Endothelial cell of umbilical vein (primary cell): ENCODE measurements at regions not wholly inside any gene's neighbourhood (a gene's known extent, or its start where the extent isn't known, plus 50 kb on each side); places are given as distances from the start of the nearest gene placed in this dataset.

Experiments used
- BruUV-seq: library from RNA; stranded (reverse); fragments of 400-500 nt; replicated peaks from 2 replicates; lab custom pipeline; 2021; lab: Mats Ljungman, UMichigan
- CTCF ChIA-PET: fragments of 300-600, 350-600 bp; sonication (Branson Sonifier 250); formaldehyde crosslinking; loops from one replicate; lab custom pipeline; 2021; ENCODE audit warnings: antibody characterized with exemption, inconsistent platforms; lab: Charles Lee
- POLR2A ChIA-PET: fragments of 300-600, 350-600 bp; sonication (Branson Sonifier 250); formaldehyde crosslinking; loops from one replicate; lab custom pipeline; 2021; ENCODE audit warnings: antibody characterized with exemption, inconsistent platforms; lab: Charles Lee
- DNase-seq: peaks from one replicate; pipeline ENCODE4 v3.0.0-alpha.2; 2011; ENCODE audit warnings: low read depth, low spot score
- FAIRE-seq: peaks from 2 replicates; lab custom pipeline; 2011; peaks lifted over from hg19 to GRCh38; lab: Jason Lieb, UNC
- H2AFZ ChIP-seq: 2 replicates; pipeline ENCODE4 v1.6.0; 2012; ENCODE audit warnings: low read depth, low read length, control low read depth, inconsistent platforms
- H3K27ac ChIP-seq: 2 replicates; pipeline ENCODE4 v1.5.1; 2011; ENCODE audit warnings: low read depth, mild to moderate bottlenecking, control low read depth, low read length, moderate library complexity; ENCODE audit not compliant: insufficient read depth
- H3K27me3 ChIP-seq, 2 experiments: 2 replicates each; pipeline versions ENCODE4 v1.6.0 to v1.6.1; 2011; ENCODE audit warnings: low read length in 2 of 2, mixed read lengths in 1 of 2; ENCODE audit not compliant: control insufficient read depth in 2 of 2, insufficient read depth in 2 of 2
- H3K36me3 ChIP-seq, 2 experiments: 2 replicates in 1 of 2; 3 replicates in 1 of 2; pipeline ENCODE4 v1.5.1; 2011; ENCODE audit warnings: low read length in 2 of 2, mild to moderate bottlenecking in 1 of 2, moderate library complexity in 1 of 2; ENCODE audit not compliant: control insufficient read depth in 2 of 2, insufficient read depth in 2 of 2; ENCODE audit errors: extremely low read depth in 1 of 2
- H3K4me1 ChIP-seq: 3 replicates; pipeline ENCODE4 v1.5.1; 2011; ENCODE audit warnings: mild to moderate bottlenecking, low read length; ENCODE audit not compliant: control insufficient read depth, insufficient read depth; ENCODE audit errors: extremely low read depth
- H3K4me2 ChIP-seq: 2 replicates; pipeline ENCODE4 v1.6.1; 2011; ENCODE audit warnings: low read length, control low read depth, mixed read lengths; ENCODE audit not compliant: insufficient read depth
- H3K4me3 ChIP-seq, 3 experiments: fragments of 200-600 bp in 1 of 3; sonication (generic), shearing (Covaris generic) in 1 of 3; replicated peaks in 1 of 3; 2 replicates each; pipeline ENCODE4 v1.5.1; 2011 to 2016; ENCODE audit warnings: control low read depth in 3 of 3, low read length in 3 of 3, mild to moderate bottlenecking in 2 of 3, inconsistent platforms in 1 of 3, low read depth in 1 of 3, moderate library complexity in 1 of 3; ENCODE audit not compliant: insufficient read depth in 1 of 3
- H3K79me2 ChIP-seq: 2 replicates; pipeline ENCODE4 v1.6.0; 2012; ENCODE audit warnings: low read length, inconsistent platforms; ENCODE audit not compliant: control insufficient read depth, insufficient read depth
- H3K9ac ChIP-seq: replicated peaks from 2 replicates; pipeline ENCODE3; 2011; ENCODE audit warnings: low read length, control low read depth; ENCODE audit not compliant: insufficient read depth; ENCODE audit errors: extremely low read depth
- H3K9me1 ChIP-seq: replicated peaks from 3 replicates; pipeline ENCODE4 v1.6.0; 2011; ENCODE audit warnings: mild to moderate bottlenecking, low read length; ENCODE audit not compliant: control insufficient read depth, insufficient read depth; ENCODE audit errors: extremely low read depth
- H3K9me3 ChIP-seq: replicated peaks from 2 replicates; pipeline ENCODE4 v1.5.1; 2012; ENCODE audit warnings: low read length, inconsistent platforms; ENCODE audit not compliant: control insufficient read depth, insufficient read depth
- H4K20me1 ChIP-seq: replicated peaks from 2 replicates; pipeline ENCODE3; 2011; ENCODE audit warnings: mild to moderate bottlenecking, low read length; ENCODE audit not compliant: control insufficient read depth, insufficient read depth; ENCODE audit errors: extremely low read depth
- EZH2 ChIP-seq: IDR thresholded peaks from 2 replicates; pipeline ENCODE4 v1.6.1; 2012; ENCODE audit warnings: borderline replicate concordance, low read depth, mild to moderate bottlenecking, moderate library complexity, low read length, inconsistent platforms; ENCODE audit not compliant: severe bottlenecking
- FOS ChIP-seq: IDR thresholded peaks from 2 replicates; pipeline ENCODE4 v1.6.1; 2011; ENCODE audit warnings: mild to moderate bottlenecking, low read length, moderate library complexity, borderline replicate concordance; ENCODE audit not compliant: insufficient read depth
- GATA2 ChIP-seq: IDR thresholded peaks from 2 replicates; pipeline ENCODE4 v1.7.0; 2011; ENCODE audit warnings: low read depth, mild to moderate bottlenecking, moderate library complexity, mixed read lengths, low read length; ENCODE audit not compliant: insufficient read length, insufficient read depth
- JUN ChIP-seq: IDR thresholded peaks from 2 replicates; pipeline ENCODE4 v1.6.1; 2011; ENCODE audit warnings: borderline replicate concordance, low read depth; ENCODE audit not compliant: insufficient read length, insufficient read depth
- MYC ChIP-seq: IDR thresholded peaks from one replicate; pipeline ENCODE4 v1.6.1; 2011; ENCODE audit warnings: mild to moderate bottlenecking, low read depth, low read length
- POLR2A ChIP-seq: IDR thresholded peaks from 2 replicates; pipeline ENCODE4 v1.6.1; 2012; ENCODE audit warnings: low read depth, mild to moderate bottlenecking, control low read depth, low read length
- POLR2AphosphoS5 ChIP-seq: IDR thresholded peaks from 2 replicates; pipeline ENCODE4 v1.6.1; 2012; ENCODE audit warnings: low read depth, mild to moderate bottlenecking, control low read depth, low read length, moderate library complexity; ENCODE audit not compliant: insufficient read depth
- dilution Hi-C: fragments of 300-500 bp; cut with MboI; formaldehyde crosslinking; loops from one replicate; pipeline ENCODE4 v1.15.0; 2019; ENCODE audit warnings: low sequenced_read_pairs; ENCODE audit not compliant: extremely low pct_ligation_motif_present
- intact Hi-C: fragments of 100-400 bp; cut with micrococcal nuclease; formaldehyde crosslinking; loops from one replicate; pipeline ENCODE4 v1.10.0; 2022
- TF ChIP-seq, protein P1 (sequence below), 2 donors: IDR thresholded peaks; 1 replicate in 1 of 2; 2 replicates in 1 of 2; pipeline ENCODE4 v1.5.1; 2011; ENCODE audit warnings: low read length in 2 of 2, mild to moderate bottlenecking in 2 of 2, moderate library complexity in 2 of 2, control low read depth in 1 of 2, inconsistent platforms in 1 of 2, low read depth in 1 of 2; ENCODE audit not compliant: insufficient read depth in 1 of 2; ENCODE audit errors: extremely low read depth in 1 of 2
- TF ChIP-seq, protein P2 (sequence below): IDR thresholded peaks from 2 replicates; pipeline ENCODE4 v1.6.1; 2011; ENCODE audit not compliant: insufficient read depth, insufficient read length

DNA sequence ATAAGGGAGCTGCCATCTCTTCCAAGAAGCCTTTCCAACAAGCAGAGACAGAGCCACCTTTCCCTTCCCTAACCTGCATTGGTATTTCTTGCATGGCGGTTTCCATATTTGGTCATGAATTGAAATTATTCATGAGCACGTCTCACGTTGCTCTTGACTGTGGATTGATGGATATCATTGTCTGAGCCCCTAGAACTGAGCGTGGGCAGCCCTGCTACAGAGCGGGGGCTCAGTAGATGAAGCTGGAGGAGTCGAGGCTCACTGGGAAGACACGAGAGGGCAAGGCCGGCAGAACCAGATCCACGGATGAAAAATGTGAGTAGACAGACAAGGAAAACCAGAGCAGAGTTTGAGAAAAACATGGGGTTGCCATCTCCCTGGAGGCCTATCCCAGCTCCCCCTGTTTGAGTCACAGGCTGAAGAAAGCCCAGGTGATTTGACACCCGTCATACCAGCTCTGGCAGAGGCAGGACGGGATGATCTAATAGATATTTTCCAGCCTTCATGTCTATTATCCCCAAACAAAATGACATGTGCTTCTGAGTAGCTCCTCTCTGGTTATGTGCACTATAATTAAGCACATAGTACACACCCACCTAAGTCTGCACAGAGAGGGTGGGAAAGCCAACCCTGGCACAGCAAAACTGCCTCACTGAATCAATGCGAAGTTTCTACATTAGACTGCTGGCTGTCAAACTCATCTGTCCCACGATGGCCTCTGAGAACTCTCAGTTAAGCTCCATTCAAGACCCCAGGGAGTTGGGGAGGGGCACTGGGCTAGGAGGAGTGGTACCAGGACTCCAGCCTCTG is 363.5 kb upstream of the KLHL29 start:
- no peak overlapping the region for H3K27ac ChIP-seq
- H3K36me3 ChIP-seq, result no peaks in the 10 kb centered on the region
- no TSS peak for BruUV-seq
- no peaks in the 10 kb centered on the region for H3K27me3 ChIP-seq
- no peaks in the 10 kb centered on the region for H3K79me2 ChIP-seq
- H3K4me2 ChIP-seq, result no peak overlapping the region
- no peak overlapping the region for H2AFZ ChIP-seq
- FAIRE-seq (no peak), DNase-seq (no peak)
- no peaks in the 10 kb centered on the region for H3K4me1 ChIP-seq
- POLR2A ChIA-PET, result no interaction called here
- CTCF ChIA-PET, result no interaction called here
- intact Hi-C loops (no loop called here), dilution Hi-C loops (no loop called here)
- no peaks in the 10 kb centered on the region for H4K20me1 ChIP-seq
- H3K9me1 ChIP-seq, result no peaks in the 10 kb centered on the region
- no peak overlapping the region for H3K9ac ChIP-seq
- peaks cover 5% of the 10 kb centered on the region for H3K9me3 ChIP-seq
- no peak for TF ChIP-seq EZH2
- no peak for TF ChIP-seq FOS
- TF ChIP-seq JUN, result no peak
- TF ChIP-seq POLR2AphosphoS5, result no peak
- TF ChIP-seq GATA2, result no peak
- TF ChIP-seq MYC, result no peak
- TF ChIP-seq POLR2A, result no peak
- TF ChIP-seq, protein P1, sequence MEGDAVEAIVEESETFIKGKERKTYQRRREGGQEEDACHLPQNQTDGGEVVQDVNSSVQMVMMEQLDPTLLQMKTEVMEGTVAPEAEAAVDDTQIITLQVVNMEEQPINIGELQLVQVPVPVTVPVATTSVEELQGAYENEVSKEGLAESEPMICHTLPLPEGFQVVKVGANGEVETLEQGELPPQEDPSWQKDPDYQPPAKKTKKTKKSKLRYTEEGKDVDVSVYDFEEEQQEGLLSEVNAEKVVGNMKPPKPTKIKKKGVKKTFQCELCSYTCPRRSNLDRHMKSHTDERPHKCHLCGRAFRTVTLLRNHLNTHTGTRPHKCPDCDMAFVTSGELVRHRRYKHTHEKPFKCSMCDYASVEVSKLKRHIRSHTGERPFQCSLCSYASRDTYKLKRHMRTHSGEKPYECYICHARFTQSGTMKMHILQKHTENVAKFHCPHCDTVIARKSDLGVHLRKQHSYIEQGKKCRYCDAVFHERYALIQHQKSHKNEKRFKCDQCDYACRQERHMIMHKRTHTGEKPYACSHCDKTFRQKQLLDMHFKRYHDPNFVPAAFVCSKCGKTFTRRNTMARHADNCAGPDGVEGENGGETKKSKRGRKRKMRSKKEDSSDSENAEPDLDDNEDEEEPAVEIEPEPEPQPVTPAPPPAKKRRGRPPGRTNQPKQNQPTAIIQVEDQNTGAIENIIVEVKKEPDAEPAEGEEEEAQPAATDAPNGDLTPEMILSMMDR (IDR thresholded peaks at IDR 0.05; ENCODE audit: extremely low read depth in 1 of 2, insufficient read depth in 1 of 2, low read depth in 1 of 2, low read length in 2 of 2), result no peak
- TF ChIP-seq, protein P2, sequence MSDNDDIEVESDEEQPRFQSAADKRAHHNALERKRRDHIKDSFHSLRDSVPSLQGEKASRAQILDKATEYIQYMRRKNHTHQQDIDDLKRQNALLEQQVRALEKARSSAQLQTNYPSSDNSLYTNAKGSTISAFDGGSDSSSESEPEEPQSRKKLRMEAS, result no peak
- no peak overlapping the region for H3K4me3 ChIP-seq
